HL-60 (cell line): ENCODE measurements at regions not wholly inside any gene's neighbourhood (a gene's known extent, or its start where the extent isn't known, plus 50 kb on each side); places are given as distances from the start of the nearest gene placed in this dataset.

Experiments used
- GABPA ChIP-seq: IDR thresholded peaks from 2 replicates; pipeline ENCODE4 v1.6.1; 2012; ENCODE audit warnings: low read depth
- TF ChIP-seq, protein P1 (sequence below): IDR thresholded peaks from one replicate; pipeline ENCODE4 v1.5.1; 2011; ENCODE audit warnings: low read length, control low read depth, inconsistent platforms; ENCODE audit not compliant: insufficient read depth

DNA sequence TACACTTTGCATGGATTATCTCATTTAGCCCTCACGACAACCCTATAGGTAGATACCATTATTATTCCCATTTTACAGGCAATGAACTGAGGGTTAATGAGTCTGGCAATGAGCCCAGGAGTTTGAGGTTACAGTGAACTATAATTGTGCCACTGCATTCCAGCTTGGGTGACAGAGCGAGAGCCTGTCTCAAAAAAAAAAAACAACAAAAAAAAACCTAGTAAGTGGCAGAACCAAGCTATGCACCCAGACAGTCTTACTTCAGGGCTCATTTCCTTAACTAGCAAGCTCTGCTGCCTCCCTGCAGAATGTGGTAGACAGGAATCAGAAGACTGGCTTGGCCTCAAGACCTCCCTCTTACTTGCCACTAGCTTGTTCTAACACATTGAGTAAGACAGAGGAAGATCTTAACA lies 71.9 kb upstream of the RREB1 start:
- TF ChIP-seq, protein P1, sequence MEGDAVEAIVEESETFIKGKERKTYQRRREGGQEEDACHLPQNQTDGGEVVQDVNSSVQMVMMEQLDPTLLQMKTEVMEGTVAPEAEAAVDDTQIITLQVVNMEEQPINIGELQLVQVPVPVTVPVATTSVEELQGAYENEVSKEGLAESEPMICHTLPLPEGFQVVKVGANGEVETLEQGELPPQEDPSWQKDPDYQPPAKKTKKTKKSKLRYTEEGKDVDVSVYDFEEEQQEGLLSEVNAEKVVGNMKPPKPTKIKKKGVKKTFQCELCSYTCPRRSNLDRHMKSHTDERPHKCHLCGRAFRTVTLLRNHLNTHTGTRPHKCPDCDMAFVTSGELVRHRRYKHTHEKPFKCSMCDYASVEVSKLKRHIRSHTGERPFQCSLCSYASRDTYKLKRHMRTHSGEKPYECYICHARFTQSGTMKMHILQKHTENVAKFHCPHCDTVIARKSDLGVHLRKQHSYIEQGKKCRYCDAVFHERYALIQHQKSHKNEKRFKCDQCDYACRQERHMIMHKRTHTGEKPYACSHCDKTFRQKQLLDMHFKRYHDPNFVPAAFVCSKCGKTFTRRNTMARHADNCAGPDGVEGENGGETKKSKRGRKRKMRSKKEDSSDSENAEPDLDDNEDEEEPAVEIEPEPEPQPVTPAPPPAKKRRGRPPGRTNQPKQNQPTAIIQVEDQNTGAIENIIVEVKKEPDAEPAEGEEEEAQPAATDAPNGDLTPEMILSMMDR, result no peak
- no peak for TF ChIP-seq GABPA
